SK-N-SH (cell line): ENCODE measurements at regions not wholly inside any gene's neighbourhood (a gene's known extent, or its start where the extent isn't known, plus 50 kb on each side); places are given as distances from the start of the nearest gene placed in this dataset.

Experiments
- CTCF ChIA-PET: fragments of 300-600, 350-600 bp; formaldehyde crosslinking; extraction: SDS; loops from one replicate; lab custom pipeline; 2021; lab: Yijun Ruan, JAX
- POLR2A ChIA-PET: fragments of 350-600 bp; sonication (Branson Sonifier 250); formaldehyde crosslinking; extraction: SDS; loops from one replicate; lab custom pipeline; 2020; ENCODE audit warnings: antibody characterized with exemption, inconsistent platforms; lab: Yijun Ruan, JAX
- DNase-seq: peaks from one replicate; pipeline ENCODE4 v3.0.0; 2012
- H2AFZ ChIP-seq: fragments of 200-600 bp; sonication (generic); 2 replicates; pipeline ENCODE4 v1.8.1; 2016; ENCODE audit warnings: antibody characterized with exemption, mild to moderate bottlenecking, low read depth
- H3F3A ChIP-seq: fragments of 200-600 bp; sonication (generic); replicated peaks from 2 replicates; pipeline ENCODE3; 2016; ENCODE audit warnings: antibody characterized with exemption, mild to moderate bottlenecking; ENCODE audit not compliant: insufficient read depth
- H3K27ac ChIP-seq, 2 experiments: fragments of 200-500 bp in 1 of 2; fragments of 200-600 bp in 1 of 2; sonication (Bioruptor generic) in 1 of 2; sonication (generic), shearing (Covaris generic) in 1 of 2; 2 replicates each; pipeline versions ENCODE4 v1.5.1 to v1.6.1; 2014 to 2016; ENCODE audit warnings: low read depth in 2 of 2, inconsistent platforms in 1 of 2, low read length in 1 of 2, mild to moderate bottlenecking in 1 of 2, mixed read lengths in 1 of 2
- H3K27me3 ChIP-seq: fragments of 200-600 bp; sonication (generic), shearing (Covaris generic); 2 replicates; pipeline ENCODE4 v1.6.1; 2016; ENCODE audit warnings: mixed run types; ENCODE audit not compliant: insufficient read depth
- H3K36me3 ChIP-seq, 2 experiments: fragments of 200-500 bp in 1 of 2; fragments of 200-600 bp in 1 of 2; sonication (Bioruptor generic) in 1 of 2; sonication (generic) in 1 of 2; replicated peaks in 1 of 2; 2 replicates each; pipeline versions ENCODE3 to v1.5.1; 2014 to 2016; ENCODE audit warnings: low read length in 1 of 2, mild to moderate bottlenecking in 1 of 2; ENCODE audit not compliant: insufficient read depth in 2 of 2, control insufficient read depth in 1 of 2
- H3K4me1 ChIP-seq, 2 experiments: fragments of 200-500 bp in 1 of 2; fragments of 200-600 bp in 1 of 2; sonication (Bioruptor generic) in 1 of 2; sonication (generic), shearing (Covaris generic) in 1 of 2; 2 replicates each; pipeline versions ENCODE4 v1.5.1 to v1.6.1; 2014 to 2016; ENCODE audit warnings: low read depth in 1 of 2, low read length in 1 of 2, mixed run types in 1 of 2; ENCODE audit not compliant: insufficient read depth in 2 of 2, control insufficient read depth in 1 of 2
- H3K4me2 ChIP-seq: fragments of 200-600 bp; sonication (generic), shearing (Covaris generic); 2 replicates; pipeline ENCODE4 v1.6.1; 2017; ENCODE audit warnings: mixed run types
- H3K4me3 ChIP-seq, 2 experiments: fragments of 200-500 bp in 1 of 2; fragments of 200-600 bp in 1 of 2; sonication (Bioruptor generic) in 1 of 2; sonication (generic), shearing (Covaris generic) in 1 of 2; 2 replicates each; pipeline versions ENCODE4 v1.5.1 to v1.8.1; 2014 to 2016; ENCODE audit warnings: low read depth in 2 of 2, inconsistent platforms in 1 of 2, low read length in 1 of 2, mild to moderate bottlenecking in 1 of 2, mixed read lengths in 1 of 2, moderate library complexity in 1 of 2
- H3K79me2 ChIP-seq: fragments of 200-600 bp; sonication (generic); 2 replicates; pipeline ENCODE4 v1.8.1; 2017; ENCODE audit warnings: mild to moderate bottlenecking; ENCODE audit not compliant: insufficient read depth
- H3K9ac ChIP-seq: fragments of 200-600 bp; sonication (generic); 2 replicates; pipeline ENCODE4 v1.6.1; 2017; ENCODE audit warnings: mixed run types
- H3K9me2 ChIP-seq: fragments of 200-600 bp; sonication (generic); 2 replicates; pipeline ENCODE4 v1.6.1; 2017; ENCODE audit warnings: mixed run types
- H3K9me3 ChIP-seq: fragments of 200-600 bp; sonication (generic); 2 replicates; pipeline ENCODE4 v1.6.1; 2017; ENCODE audit warnings: mixed run types, mild to moderate bottlenecking, moderate library complexity
- H4K20me1 ChIP-seq: fragments of 200-600 bp; sonication (generic); 2 replicates; pipeline ENCODE4 v1.6.1; 2017; ENCODE audit warnings: mild to moderate bottlenecking, mixed run types; ENCODE audit not compliant: insufficient read depth
- CHD2 ChIP-seq: fragments of 150-350 bp; IDR thresholded peaks from 2 replicates; pipeline ENCODE4 v1.6.1; 2018; ENCODE audit warnings: low read length; ENCODE audit not compliant: partially characterized antibody
- ELF1 ChIP-seq: IDR thresholded peaks from 2 replicates; pipeline ENCODE4 v1.4.0; 2012
- EZH2phosphoT487 ChIP-seq: fragments of 200-600 bp; sonication (generic); IDR thresholded peaks from 2 replicates; pipeline ENCODE4 v1.6.1; 2017; ENCODE audit warnings: low read depth, mixed run types, mild to moderate bottlenecking, antibody characterized with exemption, moderate library complexity, borderline replicate concordance
- FOXJ3 ChIP-seq: sonication (generic); formaldehyde crosslinking; IDR thresholded peaks from 2 replicates; pipeline ENCODE4 v1.5.1; 2020; ENCODE audit warnings: mild to moderate bottlenecking, missing genetic modification reagents
- GABPA ChIP-seq: IDR thresholded peaks from 2 replicates; pipeline ENCODE4 v1.4.0; 2012; ENCODE audit warnings: low read depth, mild to moderate bottlenecking
- GATA2 ChIP-seq: sonication (generic); formaldehyde crosslinking; IDR thresholded peaks from 2 replicates; pipeline ENCODE4 v1.5.0; 2020; ENCODE audit warnings: mild to moderate bottlenecking, missing genetic modification reagents
- JUND ChIP-seq: IDR thresholded peaks from 2 replicates; pipeline ENCODE4 v1.4.0; 2012
- MXI1 ChIP-seq: IDR thresholded peaks from 2 replicates; pipeline ENCODE4 v1.6.1; 2012; ENCODE audit warnings: mild to moderate bottlenecking, low read depth, low read length, improper control_type of control experiment
- NFIC ChIP-seq: IDR thresholded peaks from 2 replicates; pipeline ENCODE4 v1.4.0; 2012; ENCODE audit warnings: borderline replicate concordance
- POLR2AphosphoS5 ChIP-seq: IDR thresholded peaks from 2 replicates; pipeline ENCODE4 v1.6.1; 2012; ENCODE audit warnings: low read depth, low read length
- RAD21 ChIP-seq: IDR thresholded peaks from 2 replicates; pipeline ENCODE4 v1.6.1; 2012; ENCODE audit warnings: mild to moderate bottlenecking, low read length
- RFX5 ChIP-seq: IDR thresholded peaks from 2 replicates; pipeline ENCODE4 v1.6.1; 2012; ENCODE audit warnings: mild to moderate bottlenecking, improper control_type of control experiment, low read length
- SIN3A ChIP-seq: IDR thresholded peaks from 2 replicates; pipeline ENCODE4 v1.6.1; 2012; ENCODE audit warnings: low read depth, mild to moderate bottlenecking, low read length, moderate library complexity, borderline replicate concordance
- SMC3 ChIP-seq: IDR thresholded peaks from 2 replicates; pipeline ENCODE4 v1.6.1; 2012; ENCODE audit warnings: low read depth, low read length, improper control_type of control experiment
- TAF1 ChIP-seq: IDR thresholded peaks from 2 replicates; pipeline ENCODE4 v1.6.1; 2012; ENCODE audit warnings: low read depth, mild to moderate bottlenecking, low read length, moderate library complexity, borderline replicate concordance
- TEAD4 ChIP-seq: IDR thresholded peaks from 2 replicates; pipeline ENCODE4 v1.4.0; 2012; ENCODE audit warnings: mild to moderate bottlenecking, borderline replicate concordance; ENCODE audit not compliant: insufficient read depth
- YY1 ChIP-seq: IDR thresholded peaks from 2 replicates; pipeline ENCODE4 v1.4.0; 2012; ENCODE audit warnings: low read depth, mild to moderate bottlenecking
- WGBS: methylation state at CpG from one replicate; pipeline ENCODE4 v1.1.6; 2017; ENCODE audit warnings: low lambda C conversion rate; 5-methylcytosine and 5-hydroxymethylcytosine counted together
- TF ChIP-seq, protein P1 (sequence below): IDR thresholded peaks from 2 replicates; pipeline ENCODE4 v1.4.0; 2012; ENCODE audit warnings: low read depth
- TF ChIP-seq, protein P2 (sequence below): IDR thresholded peaks from 2 replicates; pipeline ENCODE4 v1.4.0; 2012; ENCODE audit warnings: low read depth, borderline replicate concordance
- TF ChIP-seq, protein P3 (sequence below): IDR thresholded peaks from 2 replicates; pipeline ENCODE4; 2012
- TF ChIP-seq, protein P4 (sequence below): fragments of 150-350 bp; IDR thresholded peaks from 2 replicates; pipeline ENCODE4 v1.6.1; 2016; ENCODE audit warnings: mild to moderate bottlenecking, low read depth, low read length
- TF ChIP-seq, protein P5 (sequence below): fragments of 150-350 bp; IDR thresholded peaks from 2 replicates; pipeline ENCODE4 v1.6.1; 2017; ENCODE audit warnings: antibody characterized with exemption, low read length, low read depth, borderline replicate concordance
- TF ChIP-seq, protein P6 (sequence below): fragments of 200-600 bp; sonication (generic); IDR thresholded peaks from 2 replicates; pipeline ENCODE4 v1.6.1; 2017; ENCODE audit warnings: antibody characterized with exemption, mild to moderate bottlenecking, moderate library complexity

DNA sequence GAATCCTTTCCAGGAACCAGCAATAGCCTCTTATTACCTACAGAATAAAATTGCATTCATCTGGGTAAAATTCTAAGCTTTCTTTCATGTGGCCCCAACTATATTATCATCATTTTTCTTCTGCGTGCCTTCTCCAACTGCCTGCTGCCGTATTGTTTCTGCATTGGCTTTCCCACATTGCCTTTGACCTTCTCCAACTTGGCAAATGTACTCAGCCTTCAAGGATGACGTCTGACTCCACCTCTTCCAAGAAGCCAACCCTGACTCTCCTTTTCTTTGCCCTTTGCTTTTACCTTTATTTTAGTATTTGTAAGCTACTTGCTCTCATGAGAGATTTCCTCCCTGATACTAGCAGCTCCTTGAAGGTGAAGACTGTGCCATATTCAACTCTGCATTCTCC is 200.4 kb upstream of the FAM9B start:
- Histone ChIP-seq H3K9me2 (no peaks in the 10 kb centered on the region), H4K20me1 (no peaks in the 10 kb centered on the region), H3K4me2 (no peak overlapping the region), H3K9ac (no peak overlapping the region), H3K27me3 (no peaks in the 10 kb centered on the region), H3K4me3 (no peak overlapping the region), H3K27ac (no peak overlapping the region)
- no peak for DNase-seq
- 36% methylated on average over 3 of the region's 3 CpGs for WGBS
- POLR2A ChIA-PET = no interaction called here
- CTCF ChIA-PET = interaction anchor here (0.6 kb wide), 1 partner anchor 230 kb away, joined by 3 read pairs; no protein-coding TSS in a partner anchor
- TF ChIP-seq, protein P1, sequence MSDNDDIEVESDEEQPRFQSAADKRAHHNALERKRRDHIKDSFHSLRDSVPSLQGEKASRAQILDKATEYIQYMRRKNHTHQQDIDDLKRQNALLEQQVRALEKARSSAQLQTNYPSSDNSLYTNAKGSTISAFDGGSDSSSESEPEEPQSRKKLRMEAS = no peak
- TF ChIP-seq EZH2phosphoT487 = no peak
- no peak for TF ChIP-seq JUND
- no peak for TF ChIP-seq NFIC
- TF ChIP-seq GABPA = no peak
- TF ChIP-seq, protein P2, sequence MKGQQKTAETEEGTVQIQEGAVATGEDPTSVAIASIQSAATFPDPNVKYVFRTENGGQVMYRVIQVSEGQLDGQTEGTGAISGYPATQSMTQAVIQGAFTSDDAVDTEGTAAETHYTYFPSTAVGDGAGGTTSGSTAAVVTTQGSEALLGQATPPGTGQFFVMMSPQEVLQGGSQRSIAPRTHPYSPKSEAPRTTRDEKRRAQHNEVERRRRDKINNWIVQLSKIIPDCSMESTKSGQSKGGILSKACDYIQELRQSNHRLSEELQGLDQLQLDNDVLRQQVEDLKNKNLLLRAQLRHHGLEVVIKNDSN = no peak
- no peak for TF ChIP-seq MXI1
- TF ChIP-seq ELF1 = no peak
- TF ChIP-seq GATA2 = no peak
- TF ChIP-seq, protein P3, sequence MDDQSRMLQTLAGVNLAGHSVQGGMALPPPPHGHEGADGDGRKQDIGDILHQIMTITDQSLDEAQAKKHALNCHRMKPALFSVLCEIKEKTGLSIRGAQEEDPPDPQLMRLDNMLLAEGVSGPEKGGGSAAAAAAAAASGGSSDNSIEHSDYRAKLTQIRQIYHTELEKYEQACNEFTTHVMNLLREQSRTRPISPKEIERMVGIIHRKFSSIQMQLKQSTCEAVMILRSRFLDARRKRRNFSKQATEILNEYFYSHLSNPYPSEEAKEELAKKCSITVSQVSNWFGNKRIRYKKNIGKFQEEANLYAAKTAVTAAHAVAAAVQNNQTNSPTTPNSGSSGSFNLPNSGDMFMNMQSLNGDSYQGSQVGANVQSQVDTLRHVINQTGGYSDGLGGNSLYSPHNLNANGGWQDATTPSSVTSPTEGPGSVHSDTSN = no peak
- no peak for TF ChIP-seq RAD21
- TF ChIP-seq TEAD4 = no peak
- TF ChIP-seq, all 33 proteins: peak for 0
- Histone ChIP-seq H3K36me3 (no peaks in the 10 kb centered on the region), H2AFZ (no peak overlapping the region), H3F3A (no peaks in the 10 kb centered on the region), H3K9me3 (no peaks in the 10 kb centered on the region), H3K79me2 (no peaks in the 10 kb centered on the region), H3K4me1 (peaks cover 0 to 3% of the 10 kb centered on the region in 2 experiments; a peak in 1 of 4 replicates)

DNA sequence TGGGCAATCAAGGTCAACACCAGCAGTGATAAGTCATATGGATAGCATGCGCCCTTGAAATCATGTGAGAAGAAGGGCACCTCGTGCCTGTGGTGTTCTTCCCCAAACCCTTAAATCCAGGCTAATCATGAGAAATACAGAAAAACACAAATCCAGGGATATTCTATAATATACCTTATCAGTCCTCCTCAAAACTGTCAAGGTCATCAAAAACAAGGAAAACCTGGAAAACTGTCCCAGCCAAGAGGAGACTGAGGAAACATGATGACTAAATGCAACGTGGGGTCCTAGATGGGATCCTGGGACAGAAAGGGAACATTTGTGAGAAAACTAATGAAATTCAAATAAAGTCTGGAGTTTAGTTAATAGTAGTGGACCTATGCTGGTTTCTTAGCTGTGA is 201.8 kb upstream of the FAM9B start:
- ChIA-PET CTCF (no interaction called here), POLR2A (no interaction called here)
- no peak for DNase-seq

More for the DNA sequence above, 201.8 kb upstream of the FAM9B start:
- no peak overlapping the region for H3K4me3 ChIP-seq
- H3K9me2 ChIP-seq = no peaks in the 10 kb centered on the region
- no peaks in the 10 kb centered on the region for H3K36me3 ChIP-seq
- no peaks in the 10 kb centered on the region for H3F3A ChIP-seq
- H3K27me3 ChIP-seq = no peaks in the 10 kb centered on the region
- TF ChIP-seq POLR2AphosphoS5 = no peak
- TF ChIP-seq SMC3 = no peak
- TF ChIP-seq, protein P4, sequence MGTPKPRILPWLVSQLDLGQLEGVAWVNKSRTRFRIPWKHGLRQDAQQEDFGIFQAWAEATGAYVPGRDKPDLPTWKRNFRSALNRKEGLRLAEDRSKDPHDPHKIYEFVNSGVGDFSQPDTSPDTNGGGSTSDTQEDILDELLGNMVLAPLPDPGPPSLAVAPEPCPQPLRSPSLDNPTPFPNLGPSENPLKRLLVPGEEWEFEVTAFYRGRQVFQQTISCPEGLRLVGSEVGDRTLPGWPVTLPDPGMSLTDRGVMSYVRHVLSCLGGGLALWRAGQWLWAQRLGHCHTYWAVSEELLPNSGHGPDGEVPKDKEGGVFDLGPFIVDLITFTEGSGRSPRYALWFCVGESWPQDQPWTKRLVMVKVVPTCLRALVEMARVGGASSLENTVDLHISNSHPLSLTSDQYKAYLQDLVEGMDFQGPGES = no peak
- TF ChIP-seq, protein P5, sequence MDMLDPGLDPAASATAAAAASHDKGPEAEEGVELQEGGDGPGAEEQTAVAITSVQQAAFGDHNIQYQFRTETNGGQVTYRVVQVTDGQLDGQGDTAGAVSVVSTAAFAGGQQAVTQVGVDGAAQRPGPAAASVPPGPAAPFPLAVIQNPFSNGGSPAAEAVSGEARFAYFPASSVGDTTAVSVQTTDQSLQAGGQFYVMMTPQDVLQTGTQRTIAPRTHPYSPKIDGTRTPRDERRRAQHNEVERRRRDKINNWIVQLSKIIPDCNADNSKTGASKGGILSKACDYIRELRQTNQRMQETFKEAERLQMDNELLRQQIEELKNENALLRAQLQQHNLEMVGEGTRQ = no peak
- TF ChIP-seq YY1 = no peak
- no peak for TF ChIP-seq FOXJ3 (CRISPR knock-in tag)
- TF ChIP-seq RFX5 = no peak
- TF ChIP-seq GABPA = no peak
- TF ChIP-seq TAF1 = no peak
- TF ChIP-seq GATA2 = no peak
- TF ChIP-seq, protein P6, sequence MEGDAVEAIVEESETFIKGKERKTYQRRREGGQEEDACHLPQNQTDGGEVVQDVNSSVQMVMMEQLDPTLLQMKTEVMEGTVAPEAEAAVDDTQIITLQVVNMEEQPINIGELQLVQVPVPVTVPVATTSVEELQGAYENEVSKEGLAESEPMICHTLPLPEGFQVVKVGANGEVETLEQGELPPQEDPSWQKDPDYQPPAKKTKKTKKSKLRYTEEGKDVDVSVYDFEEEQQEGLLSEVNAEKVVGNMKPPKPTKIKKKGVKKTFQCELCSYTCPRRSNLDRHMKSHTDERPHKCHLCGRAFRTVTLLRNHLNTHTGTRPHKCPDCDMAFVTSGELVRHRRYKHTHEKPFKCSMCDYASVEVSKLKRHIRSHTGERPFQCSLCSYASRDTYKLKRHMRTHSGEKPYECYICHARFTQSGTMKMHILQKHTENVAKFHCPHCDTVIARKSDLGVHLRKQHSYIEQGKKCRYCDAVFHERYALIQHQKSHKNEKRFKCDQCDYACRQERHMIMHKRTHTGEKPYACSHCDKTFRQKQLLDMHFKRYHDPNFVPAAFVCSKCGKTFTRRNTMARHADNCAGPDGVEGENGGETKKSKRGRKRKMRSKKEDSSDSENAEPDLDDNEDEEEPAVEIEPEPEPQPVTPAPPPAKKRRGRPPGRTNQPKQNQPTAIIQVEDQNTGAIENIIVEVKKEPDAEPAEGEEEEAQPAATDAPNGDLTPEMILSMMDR = no peak
- TF ChIP-seq SIN3A = no peak
- no peak for TF ChIP-seq ELF1
- no peak for TF ChIP-seq CHD2
- TF ChIP-seq EZH2phosphoT487 = no peak
- no peak overlapping the region for H3K9ac ChIP-seq
- H3K27ac ChIP-seq = no peak overlapping the region
- H3K9me3 ChIP-seq = no peaks in the 10 kb centered on the region
- no peaks in the 10 kb centered on the region for H3K79me2 ChIP-seq
- no peak overlapping the region for H3K4me2 ChIP-seq
- 25% methylated on average over 3 of the region's 3 CpGs for WGBS
- H4K20me1 ChIP-seq = no peaks in the 10 kb centered on the region
- peaks cover 0 to 3% of the 10 kb centered on the region in 2 experiments; a peak in 1 of 4 replicates for H3K4me1 ChIP-seq
- H2AFZ ChIP-seq = no peak overlapping the region
